ENCODE measurements at regions not wholly inside any gene's neighbourhood (a gene's known extent, or its start where the extent isn't known, plus 50 kb on each side); places are given as distances from the start of the nearest gene placed in this dataset.

GRCh38 chr20:4325548-4326187 is 76.6 kb upstream of the ADRA1D start:
- TF ChIP-seq CTCF (IDR thresholded peaks at IDR 0.05) (no peak), POLR2A (IDR thresholded peaks at IDR 0.05) (no peak)

All from uterus (tissue), 2 donors.